HS-5 (cell line): ENCODE measurements at regions not wholly inside any gene's neighbourhood (a gene's known extent, or its start where the extent isn't known, plus 50 kb on each side); places are given as distances from the start of the nearest gene placed in this dataset.
"Not testable (repeated sequence)": the region's sequence is repeated elsewhere in the genome, so short reads cannot be mapped to it uniquely, and the experiment has no call there.

Experiments used
- DNase-seq: peaks from one replicate; pipeline ENCODE4 v3.0.0-alpha.2; 2012; ENCODE audit warnings: low read depth

DNA sequence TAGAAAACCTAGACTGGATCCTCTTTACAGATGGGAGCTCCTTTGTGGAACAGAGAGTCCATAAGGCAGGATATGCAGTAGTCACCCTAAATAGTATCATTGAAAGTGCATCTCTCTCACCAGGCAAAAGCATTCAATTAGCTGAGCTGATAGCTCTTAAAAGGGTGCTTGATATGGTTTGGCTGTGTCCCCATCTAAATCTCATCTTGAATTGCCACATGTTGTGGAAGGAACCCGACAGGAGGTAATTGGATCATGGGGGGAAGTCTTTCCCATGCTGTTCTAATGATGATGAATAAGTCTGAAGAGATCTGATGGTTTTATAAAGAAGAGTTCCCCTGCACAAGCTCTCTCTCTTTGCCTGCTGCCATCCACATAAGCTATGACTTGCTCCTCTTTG, 96.2 kb upstream of the RMP24 start:
- DNase-seq = no peak

DNA sequence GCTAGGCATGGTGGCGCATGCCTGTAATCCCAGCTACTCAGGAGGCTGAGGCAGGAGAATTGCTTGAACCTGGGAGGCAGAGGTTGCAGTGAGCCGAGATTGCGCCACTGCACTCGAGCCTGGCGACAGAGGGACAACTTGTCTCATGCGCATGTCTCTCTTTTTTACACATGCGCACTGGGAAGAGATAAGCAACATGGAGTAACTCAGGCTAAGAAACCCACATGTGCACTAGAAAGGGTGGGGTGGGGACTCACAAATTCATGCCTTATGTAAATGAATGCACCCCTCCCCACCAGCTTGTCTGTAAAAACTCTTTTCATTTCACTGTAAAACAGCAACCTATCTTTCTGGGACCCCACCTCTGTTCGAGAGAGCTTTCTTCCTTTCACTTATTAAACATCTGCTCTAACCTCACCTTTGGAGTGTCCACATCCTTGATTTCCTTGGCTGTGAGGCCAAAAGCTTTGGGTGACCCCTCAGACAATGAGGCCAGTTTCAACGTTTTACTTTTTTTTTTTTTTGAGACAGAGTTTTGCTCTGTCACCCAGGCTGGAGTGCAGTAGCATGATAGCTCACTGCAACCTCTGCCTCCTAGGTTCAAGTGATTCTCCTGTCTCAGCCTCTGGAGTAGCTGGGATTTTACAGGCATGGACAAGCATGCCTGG, 91.6 kb upstream of the RMP24 start:
- no peak for DNase-seq

DNA sequence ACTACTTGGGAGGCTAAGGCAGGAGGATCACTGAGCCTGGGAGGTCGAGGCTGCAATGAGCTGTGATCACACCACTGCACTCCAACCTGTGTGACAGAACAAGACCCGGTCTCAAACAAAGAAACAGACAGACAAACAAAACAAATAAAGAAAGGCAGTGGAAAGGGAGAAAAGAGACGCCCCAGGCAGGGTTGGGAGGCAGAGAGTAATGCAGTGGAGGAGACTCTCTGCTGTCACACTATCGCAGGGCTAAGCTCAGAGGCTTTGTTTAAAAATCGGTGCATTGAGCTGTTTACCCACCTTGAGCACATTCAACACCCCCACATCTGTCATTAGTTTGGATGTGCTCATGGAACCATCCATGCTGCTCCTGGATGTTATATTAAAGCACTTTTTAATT, 84.2 kb upstream of the RMP24 start:
- DNase-seq = no peak

DNA sequence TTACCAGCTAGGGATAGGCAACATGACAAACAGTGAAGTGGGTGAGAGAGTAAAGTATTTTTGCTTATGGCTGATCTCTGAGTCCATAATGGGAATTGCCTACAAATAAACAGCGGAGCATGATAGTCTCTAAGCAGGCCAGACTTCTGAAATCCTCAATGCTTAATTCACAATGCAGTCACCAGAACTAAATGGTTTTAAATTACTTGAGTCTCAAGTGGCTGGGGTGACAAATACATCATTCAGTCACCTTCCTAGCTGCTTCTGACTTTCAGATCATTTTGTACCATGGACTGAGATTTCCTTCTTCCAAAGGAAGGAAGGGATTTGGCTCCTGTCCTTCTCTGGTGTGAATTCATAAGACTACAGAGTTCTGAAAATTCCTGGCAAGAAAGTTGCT, 82.8 kb upstream of the RMP24 start:
- no peak for DNase-seq

DNA sequence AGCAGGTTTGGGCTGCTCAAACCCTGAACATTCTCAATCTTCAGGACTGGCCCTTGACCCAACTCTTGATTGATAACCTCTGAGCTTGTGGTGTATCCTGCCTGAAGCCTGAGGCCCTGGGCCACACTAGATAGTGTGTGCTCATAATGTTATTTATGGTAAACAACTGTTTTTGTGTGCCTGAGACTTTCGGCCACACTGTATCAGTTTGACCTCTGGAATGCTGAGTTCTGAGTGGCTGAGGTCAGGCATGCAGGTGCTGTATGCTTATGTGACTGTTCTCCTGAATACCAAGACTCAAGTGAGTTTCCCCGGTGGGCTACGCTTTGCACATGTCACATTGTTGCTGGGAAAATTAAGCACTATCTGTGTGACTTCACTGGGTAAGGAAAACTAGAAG, 82.2 kb upstream of the RMP24 start:
- no peak for DNase-seq

DNA sequence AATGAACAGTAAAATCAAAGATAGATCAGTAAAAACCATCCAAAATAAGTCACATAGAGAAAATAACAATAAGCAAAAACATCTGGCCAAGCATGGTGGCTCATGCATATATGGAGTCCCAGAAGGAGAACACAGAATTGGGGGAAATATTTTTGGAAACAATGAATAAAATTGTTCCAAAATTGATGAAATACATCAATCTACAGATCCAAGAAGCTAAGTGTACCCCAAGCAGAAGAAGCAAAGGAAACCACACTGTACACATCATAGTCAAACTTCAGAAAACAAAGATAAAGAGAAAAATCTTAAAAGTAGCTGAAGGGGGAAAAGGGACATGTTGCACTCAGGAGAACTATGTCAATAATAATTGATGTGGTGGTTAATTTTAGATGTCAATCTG, 80.4 kb upstream of the RMP24 start:
- no peak for DNase-seq

DNA sequence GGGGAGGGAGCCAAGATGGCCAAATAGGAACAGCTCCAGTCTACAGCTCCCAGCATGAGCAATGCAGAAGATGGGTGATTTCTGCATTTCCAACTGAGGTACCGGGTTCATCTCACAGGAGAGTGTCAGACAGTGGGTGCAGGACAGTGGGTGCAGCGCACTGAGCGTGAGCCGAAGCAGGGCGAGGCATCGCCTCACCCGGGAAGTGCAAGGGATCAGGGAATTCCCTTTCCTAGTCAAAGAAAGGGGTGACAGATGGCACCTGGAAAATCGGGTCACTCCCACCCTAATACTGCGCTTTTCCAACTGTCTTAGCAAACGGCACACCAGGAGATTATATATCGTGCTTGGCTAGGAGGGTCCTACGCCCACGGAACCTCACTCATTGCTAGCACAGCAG, 75.0 kb upstream of the RMP24 start:
- DNase-seq = not testable (repeated sequence)

DNA sequence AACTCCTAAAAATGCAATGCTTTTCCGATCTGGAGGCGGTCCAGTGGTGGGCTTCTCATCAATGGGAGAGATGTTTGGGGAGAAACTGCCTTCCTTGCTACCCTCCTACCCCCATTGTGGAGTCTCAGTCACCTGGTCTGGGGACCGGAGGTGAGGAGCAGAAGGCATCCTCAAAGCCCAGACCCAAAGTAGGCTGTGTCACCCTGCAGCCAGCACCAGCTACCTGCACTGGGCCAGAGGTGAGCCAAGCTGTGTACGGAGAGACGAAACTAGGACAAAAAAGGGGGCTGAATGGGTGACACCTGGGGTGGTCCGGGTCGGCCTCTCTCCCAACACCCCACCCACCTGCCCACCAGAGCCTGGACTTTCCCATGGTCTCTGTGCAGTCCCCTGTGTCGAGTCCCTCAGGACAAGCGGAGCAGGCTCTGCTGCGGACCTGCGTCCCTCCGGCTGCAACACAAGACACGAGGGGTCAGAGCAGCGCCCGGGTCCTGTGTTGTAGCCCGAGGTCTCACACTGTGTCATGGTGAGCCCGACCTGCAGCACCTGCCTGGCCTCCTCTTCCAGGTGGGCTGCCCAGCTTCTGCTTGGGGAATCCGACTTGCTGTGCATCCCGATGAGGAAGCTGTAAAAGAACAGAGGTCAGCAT, 68.0 kb upstream of the RMP24 start:
- no peak for DNase-seq

DNA sequence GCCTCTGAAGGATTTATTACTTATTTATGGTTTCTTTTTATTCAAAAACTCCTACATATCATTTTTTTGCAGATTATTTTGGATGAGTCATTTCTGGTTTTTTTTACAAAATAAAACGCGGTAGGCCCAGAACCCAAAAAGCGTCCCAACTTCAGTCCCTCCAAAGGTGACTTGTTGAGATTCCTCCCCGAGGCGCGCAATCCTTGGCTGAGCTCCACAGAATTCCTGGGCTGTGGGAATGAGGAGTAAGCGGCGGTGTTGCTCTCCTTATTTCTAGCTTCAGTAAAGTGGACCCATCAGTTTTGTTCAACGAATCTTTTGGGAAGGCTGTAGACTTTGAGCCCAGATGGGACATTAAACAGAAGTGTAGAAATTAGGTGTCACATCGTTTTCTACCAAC, 67.0 kb upstream of the RMP24 start:
- DNase-seq = no peak

DNA sequence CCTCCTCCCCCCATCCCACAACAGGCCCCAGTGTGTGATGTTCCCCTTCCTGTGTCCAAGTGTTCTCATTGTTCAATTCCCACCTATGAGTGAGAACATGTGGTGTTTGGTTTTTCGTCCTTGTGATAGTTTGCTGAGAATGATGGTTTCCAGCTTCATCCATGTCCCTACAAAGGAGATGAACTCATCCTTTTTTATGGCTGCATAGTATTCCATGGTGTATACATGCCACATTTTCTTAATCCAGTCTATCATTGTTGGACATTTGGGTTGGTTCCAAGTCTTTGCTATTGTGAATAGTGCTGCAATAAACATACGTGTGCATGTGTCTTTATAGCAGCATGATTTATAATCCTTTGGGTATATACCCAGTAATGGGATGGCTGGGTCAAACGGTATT, 66.2 kb upstream of the RMP24 start:
- DNase-seq = not testable (repeated sequence)

DNA sequence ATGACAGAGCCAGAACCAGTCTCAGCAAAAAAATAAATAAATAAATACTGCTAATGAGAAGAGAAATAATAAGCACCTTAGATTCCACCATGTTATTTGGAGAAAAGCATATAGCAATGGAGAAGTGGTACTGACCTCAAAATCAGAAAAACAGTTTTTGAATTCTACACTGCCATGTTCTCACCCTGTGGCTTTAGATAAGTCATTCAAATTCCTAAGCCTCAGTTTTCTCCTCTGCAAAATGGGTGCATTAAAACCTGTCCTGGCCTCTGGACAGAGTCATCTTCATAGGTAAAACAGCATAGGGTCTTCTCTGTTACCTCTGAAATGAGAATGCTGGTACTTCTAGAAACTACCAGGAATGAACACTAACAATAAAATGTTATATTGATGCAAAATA, 62.2 kb upstream of the RMP24 start:
- DNase-seq = no peak

DNA sequence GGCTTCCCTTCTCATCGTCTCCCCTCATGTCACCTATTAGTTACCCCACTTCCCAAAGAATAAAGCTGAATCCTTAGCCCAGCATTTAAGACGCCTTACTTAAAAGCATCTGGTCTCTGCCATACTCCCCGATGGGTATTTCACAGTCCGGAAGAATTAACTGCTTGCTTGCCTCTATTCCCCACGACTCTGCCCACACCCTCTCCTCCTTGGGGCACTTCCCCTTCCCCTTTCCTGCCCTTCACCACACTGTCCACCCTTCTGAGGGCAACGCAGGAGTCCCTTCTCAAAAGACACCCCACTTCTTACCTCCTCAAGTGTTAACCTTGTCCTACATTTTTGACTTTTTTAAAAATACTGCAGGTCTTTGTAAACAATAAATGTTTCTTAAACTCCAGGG, 60.1 kb upstream of the RMP24 start:
- DNase-seq = no peak

DNA sequence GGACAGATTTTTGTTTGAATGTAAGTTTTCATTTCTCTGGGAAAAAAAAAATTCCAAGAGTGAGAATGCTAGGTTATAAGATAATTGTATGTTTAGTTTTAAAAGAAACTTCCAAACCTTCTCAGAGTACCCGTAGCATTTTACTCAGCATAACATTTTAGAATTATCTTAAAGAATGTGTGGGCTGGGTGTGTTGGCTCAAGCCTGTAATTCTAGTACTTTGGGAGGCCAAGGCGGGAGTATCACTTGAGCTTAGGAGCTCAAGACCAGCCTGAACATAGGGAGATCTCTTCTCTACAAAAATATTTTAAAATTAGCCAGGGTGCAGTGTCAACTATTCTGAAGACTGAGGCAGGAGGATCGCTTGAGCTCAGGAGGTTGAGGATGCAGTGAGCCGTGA, 57.4 kb upstream of the RMP24 start:
- no peak for DNase-seq

DNA sequence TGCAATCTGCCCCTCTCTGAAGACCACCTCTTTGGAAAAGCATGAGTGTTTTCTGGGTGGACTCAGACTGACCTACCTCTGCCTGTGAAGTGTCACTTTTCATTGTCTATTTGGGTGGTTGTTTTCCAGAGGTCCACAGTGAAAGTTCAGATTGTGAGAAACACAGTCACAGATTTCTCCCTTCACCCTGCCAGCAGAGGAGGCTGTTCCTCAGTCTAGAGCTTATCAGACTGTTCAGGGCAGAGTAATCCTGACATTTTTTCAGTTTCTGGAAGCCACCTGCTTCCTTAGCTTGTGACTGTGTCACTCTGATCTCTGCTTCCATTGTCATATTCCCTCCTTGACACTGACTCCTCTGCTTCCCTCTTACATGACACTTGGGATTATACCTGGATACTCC, 55.4 kb upstream of the RMP24 start:
- no peak for DNase-seq

DNA sequence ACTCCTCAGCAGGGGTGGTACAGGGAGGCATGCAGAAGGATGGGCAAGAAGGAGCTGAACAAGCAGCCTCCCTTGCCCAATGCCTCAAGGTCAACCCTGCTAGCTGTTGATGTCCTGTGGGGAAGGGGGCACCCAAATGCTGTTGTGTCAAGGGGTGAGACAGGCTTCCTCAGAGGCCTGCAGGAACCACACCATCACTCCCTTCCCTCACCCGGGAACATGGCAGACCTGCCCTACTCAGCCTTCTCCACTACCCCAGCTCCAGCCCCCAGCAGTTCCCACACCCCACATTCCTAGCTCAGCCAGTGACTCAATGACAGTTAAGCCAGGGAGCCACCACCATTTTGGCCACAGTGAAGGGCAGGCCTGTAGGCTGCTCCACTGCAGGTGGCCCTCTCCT, 53.9 kb upstream of the RMP24 start:
- no peak for DNase-seq

DNA sequence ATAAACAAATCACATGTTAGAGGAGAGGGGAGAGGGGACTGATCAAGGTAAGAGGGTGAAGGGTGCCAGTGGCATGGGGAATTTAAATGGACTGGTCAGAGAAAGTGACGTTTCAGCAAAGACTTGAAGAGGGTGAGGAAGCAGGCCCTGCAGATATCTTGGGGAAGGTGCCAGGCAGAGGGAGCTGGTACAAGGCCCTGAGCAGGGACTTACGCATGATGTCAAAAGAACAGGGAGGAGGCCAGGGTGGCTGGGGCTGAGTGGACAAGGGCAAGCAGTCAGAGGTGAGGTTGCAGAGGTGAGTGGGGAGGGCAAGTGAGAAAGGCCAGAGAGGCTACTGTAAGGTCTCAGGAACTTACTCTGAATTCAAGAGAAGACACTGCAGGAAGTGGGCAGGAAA, 53.3 kb upstream of the RMP24 start:
- DNase-seq = no peak

DNA sequence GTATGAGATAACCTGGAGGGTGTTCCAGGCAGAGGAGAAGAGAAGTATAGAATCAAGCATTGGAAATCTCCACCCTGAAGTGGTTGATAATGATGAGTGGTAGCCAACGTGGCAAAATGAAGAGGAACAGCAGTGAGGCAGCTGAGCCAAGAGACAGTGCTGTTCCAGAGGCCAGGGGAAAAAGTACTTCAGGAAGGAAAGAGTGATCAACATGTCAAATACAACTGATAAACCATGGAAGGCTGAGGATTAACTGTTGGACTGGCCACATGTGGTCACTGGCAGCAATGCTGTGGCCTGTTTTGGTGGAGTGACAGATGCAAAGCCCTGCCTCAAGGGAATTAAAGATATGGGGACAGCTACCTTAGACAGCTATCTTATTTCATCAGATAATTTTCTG, 51.9 kb upstream of the RMP24 start:
- no peak for DNase-seq
